AG08396 (cell line): ENCODE measurements at regions not wholly inside any gene's neighbourhood (a gene's known extent, or its start where the extent isn't known, plus 50 kb on each side); places are given as distances from the start of the nearest gene placed in this dataset.
"Not testable (repeated sequence)": the region's sequence is repeated elsewhere in the genome, so short reads cannot be mapped to it uniquely, and the experiment has no call there.

ENCODE experiments used
- DNase-seq: peaks from one replicate; pipeline ENCODE4 v3.0.0; 2012; ENCODE audit warnings: low spot score, mixed read lengths

- DNase-seq = no peak
These were observed 57.9 kb downstream of the HINT1 start for GRCh38 chr5:131107128-131107527.

GRCh38 chr5:131104169-131104808 lies 60.8 kb downstream of the HINT1 start:
- no peak for DNase-seq

- DNase-seq = no peak
These were observed 68.0 kb downstream of the HINT1 start for GRCh38 chr5:131096774-131097710.

- not testable (repeated sequence) for DNase-seq
These were observed 69.5 kb downstream of the HINT1 start for GRCh38 chr5:131095561-131095960.

GRCh38 chr5:131084436-131084835 lies 80.6 kb downstream of the HINT1 start:
- DNase-seq = no peak

- no peak for DNase-seq
These were observed 83.1 kb downstream of the HINT1 start for GRCh38 chr5:131081913-131082488.

GRCh38 chr5:131081374-131081773 lies 83.7 kb downstream of the HINT1 start:
- no peak for DNase-seq

GRCh38 chr5:131079232-131079631 lies 85.8 kb downstream of the HINT1 start:
- no peak for DNase-seq

- no peak for DNase-seq
These were observed 96.0 kb downstream of the HINT1 start for GRCh38 chr5:131068893-131069643.

GRCh38 chr5:131068076-131068475 lies 97.0 kb downstream of the HINT1 start:
- DNase-seq = no peak

GRCh38 chr5:131067636-131068035 lies 97.4 kb downstream of the HINT1 start:
- DNase-seq = no peak

GRCh38 chr5:131064669-131065371 lies 100.2 kb downstream of the HINT1 start:
- DNase-seq = no peak

GRCh38 chr5:131042021-131042789 lies 122.9 kb downstream of the HINT1 start:
- DNase-seq = no peak

- no peak for DNase-seq
These were observed 141.6 kb downstream of the HINT1 start for GRCh38 chr5:131023498-131023865.

GRCh38 chr5:131022811-131023497 lies 142.1 kb downstream of the HINT1 start:
- no peak for DNase-seq

- DNase-seq = no peak
These were observed 143.4 kb downstream of the HINT1 start for GRCh38 chr5:131021646-131022045.

- no peak for DNase-seq
These were observed 145.3 kb downstream of the HINT1 start for GRCh38 chr5:131019601-131020315.

- no peak for DNase-seq
These were observed 145.9 kb downstream of the HINT1 start for GRCh38 chr5:131019111-131019510.

GRCh38 chr5:131008329-131008728 lies 156.7 kb downstream of the HINT1 start:
- DNase-seq = no peak
